NCI-H748 (cell line): ENCODE measurements at regions not wholly inside any gene's neighbourhood (a gene's known extent, or its start where the extent isn't known, plus 50 kb on each side); places are given as distances from the start of the nearest gene placed in this dataset.

Source experiments
- DNase-seq: peaks from one replicate; lab custom pipeline; 2025; ENCODE audit not compliant: unreplicated experiment; lab: John Stamatoyannopoulos, UW

DNA sequence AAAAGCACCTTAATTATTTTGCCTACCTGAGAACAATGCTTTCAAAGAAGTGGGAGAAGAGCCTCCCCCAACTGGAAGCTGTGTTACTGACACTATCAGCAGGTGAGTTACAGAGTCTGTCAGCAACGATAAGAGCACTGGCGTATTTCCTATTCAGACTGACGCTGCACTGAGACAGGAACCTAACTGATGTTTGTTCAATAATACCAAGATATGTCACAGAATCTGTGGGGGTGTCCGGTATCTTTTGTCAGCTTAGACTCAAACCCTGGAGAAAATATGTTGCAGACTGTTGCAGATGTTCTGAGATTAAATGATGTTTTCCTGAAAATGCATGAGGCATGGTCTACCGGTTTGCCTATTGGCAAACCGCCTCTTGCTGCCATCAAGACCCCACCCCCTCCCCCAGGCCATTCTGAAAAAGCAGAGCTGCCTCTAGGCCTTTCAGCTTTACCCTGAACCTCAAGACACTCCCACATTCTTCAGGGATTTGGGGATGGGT lies 115.2 kb upstream of the KIT start:
- no peak for DNase-seq

- DNase-seq, result no peak
These were observed 114.5 kb upstream of the KIT start for GRCh38 chr4:54543088-54543795.

DNA sequence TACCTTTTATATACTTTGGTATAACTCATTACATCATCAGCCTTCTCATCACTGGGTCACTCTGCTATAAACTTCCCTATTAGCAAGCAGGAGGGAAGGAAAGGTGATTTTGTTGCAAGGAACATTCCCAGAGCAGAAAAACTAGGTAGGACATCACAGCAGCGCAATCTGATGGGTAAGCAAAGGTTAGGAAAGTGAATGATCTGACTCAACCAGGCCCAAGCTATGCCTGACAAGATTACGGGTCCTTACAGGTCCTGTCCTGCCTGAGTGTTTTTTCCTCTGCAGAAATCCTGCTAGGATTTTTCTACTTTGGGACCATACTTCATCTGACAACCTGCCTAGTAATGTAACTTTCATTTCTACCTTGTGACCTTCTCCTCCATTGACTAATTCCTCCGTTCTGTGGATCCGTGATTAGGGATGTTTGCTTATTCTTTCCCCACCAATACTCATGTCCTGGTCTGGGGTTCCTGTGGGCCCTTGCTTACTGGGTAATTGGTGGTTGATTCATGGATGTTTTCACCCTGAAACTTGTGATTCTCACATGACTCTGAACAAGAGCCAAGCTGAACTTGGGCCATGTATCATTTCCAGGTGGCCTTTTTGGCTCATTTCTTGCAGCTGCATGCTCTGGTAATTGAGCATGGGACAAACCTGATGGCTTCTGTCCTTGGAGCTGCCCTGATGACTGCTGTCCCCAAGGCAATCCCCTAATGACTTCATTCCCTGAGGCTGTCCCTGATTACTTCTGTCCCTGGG lies 111.9 kb upstream of the KIT start:
- DNase-seq, result no peak

DNA sequence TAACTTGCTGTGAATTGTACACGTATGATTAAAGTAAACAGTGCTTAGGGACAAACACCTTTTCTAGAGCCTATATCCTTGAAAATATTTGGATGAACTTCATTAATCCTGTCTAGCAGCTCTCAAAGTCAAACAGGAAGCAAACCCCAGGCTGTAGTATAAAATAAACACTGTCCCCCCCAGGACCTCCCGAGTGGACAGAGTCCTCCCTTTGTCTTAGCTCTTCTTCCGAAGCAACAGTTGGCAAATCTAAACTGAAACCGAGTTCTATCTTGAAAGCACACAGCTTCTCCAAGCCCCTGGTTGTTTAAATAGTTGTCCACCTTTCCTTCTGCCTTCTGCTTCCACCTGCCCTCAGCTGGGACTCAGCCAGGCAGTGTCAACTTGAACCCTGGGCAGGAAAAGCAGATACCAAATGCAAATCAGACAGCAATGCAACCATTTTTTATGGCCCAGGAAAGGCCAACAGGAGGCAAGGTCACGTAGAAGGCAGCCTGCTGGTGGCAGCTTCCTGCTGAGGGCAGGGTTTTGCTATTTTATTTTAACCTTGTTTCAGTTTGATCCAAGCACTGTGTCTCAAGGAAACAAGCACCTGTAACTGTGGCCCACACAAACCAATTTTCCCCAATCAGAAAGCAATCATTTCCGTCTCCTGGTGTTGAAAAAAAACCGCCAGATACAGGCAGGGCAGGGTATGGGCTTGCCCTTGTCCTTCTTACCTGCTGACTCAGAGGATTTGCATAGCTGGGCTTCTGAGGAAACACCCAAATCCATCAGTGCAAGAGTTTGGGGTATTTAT lies 110.3 kb upstream of the KIT start:
- DNase-seq, result peak; percentile 81

DNA sequence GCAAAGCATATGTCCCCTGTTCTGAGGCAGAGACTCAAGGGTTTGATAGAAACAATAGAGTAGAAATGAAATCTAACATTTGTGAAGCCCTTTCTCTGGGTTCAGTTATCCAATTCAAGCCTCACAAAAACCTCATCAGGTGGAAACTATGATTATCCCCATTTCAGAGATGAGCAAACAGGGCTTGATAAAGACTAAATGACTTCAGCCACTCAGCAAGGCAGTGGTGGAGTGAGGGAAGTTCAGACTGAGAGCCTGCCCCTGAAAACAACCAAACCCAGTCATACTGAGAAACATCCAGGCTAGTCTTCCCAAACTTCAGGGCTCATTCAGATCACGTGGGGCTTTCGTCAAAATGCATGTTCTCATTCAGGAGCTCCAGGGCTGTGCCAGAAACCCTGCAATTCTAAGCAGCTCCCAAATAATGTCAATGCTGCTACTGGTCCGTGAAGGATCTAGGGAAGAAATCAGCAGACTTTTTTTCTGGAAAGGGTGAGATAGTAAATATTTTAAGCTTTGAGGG lies 109.6 kb upstream of the KIT start:
- DNase-seq, result no peak

GRCh38 chr4:54548831-54549460 lies 108.8 kb upstream of the KIT start:
- no peak for DNase-seq

DNA sequence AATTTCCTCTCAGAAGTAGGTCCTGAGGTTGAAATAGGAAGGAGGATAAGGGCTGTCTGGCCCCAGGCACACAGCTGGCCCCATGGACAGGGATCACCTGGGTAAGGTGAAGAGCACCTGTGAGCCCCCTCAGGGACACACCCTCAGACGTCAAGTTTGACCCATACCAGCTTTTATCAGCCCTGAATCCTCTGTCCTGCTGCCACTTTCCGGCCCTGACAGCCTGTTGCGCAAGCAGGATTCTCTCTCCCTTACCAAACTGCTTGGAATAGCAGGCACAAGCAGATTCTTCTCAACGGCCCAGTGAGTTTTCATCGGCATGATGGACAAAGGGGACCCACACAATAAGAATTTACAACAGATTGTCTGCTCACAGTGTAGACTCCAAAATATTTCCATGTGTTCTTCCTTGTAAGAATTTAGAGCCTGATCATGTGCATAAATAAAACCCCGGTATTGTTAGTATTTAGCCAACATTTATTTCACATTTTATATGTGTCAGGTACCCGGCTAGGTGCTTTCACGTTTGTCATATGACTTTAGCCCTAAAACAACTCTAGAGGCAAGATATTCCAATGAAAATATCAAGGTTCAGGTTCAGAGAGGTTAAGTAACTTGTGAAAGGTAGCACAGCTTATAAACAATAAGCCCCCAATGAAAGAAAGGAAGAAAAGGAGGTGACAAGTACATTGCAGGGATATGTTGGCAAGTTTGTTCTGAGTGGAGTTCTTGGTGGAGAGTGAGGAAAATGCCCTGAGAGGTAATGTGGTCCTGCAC lies 107.2 kb upstream of the KIT start:
- DNase-seq, result no peak

DNA sequence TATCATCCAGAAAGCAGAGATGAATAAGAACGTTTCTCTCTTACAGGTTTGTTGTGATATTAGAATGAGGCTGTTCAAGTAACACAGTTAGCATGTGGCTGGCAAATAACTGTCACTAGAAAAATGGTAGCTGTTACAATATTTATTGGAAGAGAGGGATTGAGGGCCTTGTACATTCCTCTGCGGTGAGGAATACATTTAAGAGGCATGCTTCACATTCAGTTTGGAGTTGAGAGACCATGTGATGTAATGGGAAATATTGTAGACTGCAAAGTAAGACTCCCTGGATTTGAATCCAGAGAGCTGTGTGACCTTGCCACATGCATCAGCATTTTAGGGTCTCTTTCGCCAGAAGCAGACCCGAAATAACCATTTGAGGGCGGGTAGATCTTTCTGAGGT lies 104.8 kb upstream of the KIT start:
- DNase-seq, result no peak

GRCh38 chr4:54554339-54554990 lies 103.3 kb upstream of the KIT start:
- DNase-seq, result no peak

- no peak for DNase-seq
These were observed 101.7 kb upstream of the KIT start for GRCh38 chr4:54556051-54556450.

GRCh38 chr4:54556587-54556986 lies 101.2 kb upstream of the KIT start:
- DNase-seq, result no peak

DNA sequence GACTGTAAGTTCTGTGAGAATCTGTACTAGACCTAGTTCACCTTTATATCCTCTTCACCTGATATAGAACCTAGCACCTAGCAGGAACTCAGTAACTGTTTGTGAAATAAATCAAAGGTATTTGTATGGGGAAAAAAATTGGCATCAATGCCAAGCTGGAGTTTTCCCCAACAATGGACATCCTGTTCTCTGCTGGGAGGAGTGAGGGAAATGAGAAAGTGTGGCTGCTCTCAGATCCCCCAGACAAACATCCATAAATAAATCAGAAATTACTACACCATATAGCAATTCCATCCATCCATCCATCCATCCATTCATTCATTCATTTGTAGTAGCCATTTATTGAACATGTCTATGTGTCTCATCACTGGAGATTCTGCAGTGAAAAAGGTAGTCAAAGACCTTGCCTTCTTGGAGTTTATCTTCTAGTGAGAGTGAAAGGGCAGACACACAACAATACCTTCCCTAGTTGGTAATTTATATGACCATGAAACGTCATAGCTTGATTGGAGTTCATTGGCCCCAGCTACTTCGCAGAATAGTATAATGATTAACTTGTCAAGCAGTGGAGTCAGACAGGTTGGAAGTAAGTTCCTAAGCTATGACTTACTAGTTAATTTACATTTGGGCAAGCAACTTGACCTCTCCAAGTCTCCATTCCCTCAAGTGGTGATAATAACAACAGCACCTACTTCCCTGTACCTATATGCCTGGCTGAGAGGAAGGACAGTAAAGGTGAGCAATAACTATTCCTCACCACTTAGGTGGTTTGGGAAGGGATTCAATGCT lies 98.7 kb upstream of the KIT start:
- no peak for DNase-seq

DNA sequence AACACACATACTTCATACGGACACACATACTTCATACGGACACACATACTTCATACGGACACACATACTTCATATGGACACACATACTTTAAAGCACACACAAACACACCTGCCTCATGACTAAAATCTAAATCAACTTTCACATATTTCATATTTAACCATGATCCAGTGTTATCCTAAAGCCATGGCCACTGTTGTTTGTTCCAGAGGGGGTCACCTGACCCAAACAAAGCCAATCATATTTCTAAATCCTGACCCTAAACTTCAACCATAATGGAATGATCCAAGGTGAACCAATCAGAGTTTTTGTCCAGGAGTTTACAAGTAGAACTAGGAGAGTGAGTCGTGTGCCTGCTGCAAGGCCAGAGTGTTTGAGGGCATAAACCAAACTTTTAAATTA lies 97.2 kb upstream of the KIT start:
- DNase-seq, result no peak

- no peak for DNase-seq
These were observed 95.8 kb upstream of the KIT start for GRCh38 chr4:54561940-54562339.

DNA sequence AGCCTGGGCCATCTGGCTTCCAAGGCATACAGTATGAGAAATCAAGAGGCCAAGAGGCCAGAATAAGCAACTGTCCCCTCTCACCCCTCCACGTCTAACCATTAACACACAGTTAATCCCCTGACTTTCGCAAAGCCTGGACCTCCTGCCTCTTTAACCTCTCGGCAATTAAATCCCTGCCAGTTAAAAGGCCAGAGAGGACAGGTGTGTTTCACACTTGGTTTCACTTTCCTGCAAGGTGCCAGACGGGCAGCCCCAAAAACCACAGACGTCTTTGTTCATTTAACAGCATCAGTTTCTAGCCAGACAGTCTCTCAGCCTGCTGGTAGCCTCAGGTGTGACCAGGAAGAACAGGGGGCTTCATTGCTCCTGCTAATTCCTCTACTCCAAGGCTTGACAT lies 91.1 kb upstream of the KIT start:
- peak; percentile 53 for DNase-seq

DNA sequence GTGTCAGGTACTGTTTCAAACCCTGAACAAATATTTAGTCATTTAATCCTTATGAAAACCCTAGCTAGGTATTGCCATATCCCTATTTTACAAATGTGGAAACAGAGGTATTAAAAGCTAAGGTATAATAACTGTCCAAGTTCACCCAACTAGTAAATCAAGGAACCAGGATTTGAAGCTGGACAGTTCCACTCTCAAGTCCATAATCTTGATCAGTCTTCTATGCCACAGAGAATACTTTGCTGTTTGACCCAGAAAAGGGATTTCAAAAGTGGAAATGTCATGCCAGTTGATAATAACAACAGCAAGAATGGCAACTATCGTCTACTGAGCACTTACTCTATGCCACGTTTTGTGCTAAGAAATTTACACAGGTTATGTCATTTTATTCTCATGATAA lies 90.4 kb upstream of the KIT start:
- DNase-seq, result no peak

GRCh38 chr4:54568184-54568583 lies 89.6 kb upstream of the KIT start:
- DNase-seq, result no peak

DNA sequence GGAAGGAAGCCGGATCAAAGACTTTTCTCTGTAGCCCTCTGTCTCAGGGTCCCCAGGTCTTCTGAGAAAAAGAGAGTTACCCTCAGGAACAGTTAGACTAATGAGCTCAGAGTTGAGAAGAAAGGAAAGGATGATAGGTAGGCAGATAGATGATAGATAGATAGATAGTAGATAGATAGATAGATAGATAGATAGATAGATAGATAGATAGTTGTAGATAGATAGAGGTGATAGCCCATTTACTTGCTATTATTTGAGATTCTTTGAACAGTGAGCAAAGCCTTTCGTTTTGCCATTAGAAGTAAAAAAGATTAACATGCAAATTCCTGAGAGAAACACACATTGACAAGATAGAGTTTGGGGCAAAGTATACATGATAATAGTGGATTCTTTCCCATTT lies 86.9 kb upstream of the KIT start:
- no peak for DNase-seq
